Fibroblast of villous mesenchyme (primary cell): ENCODE measurements at regions not wholly inside any gene's neighbourhood (a gene's known extent, or its start where the extent isn't known, plus 50 kb on each side); places are given as distances from the start of the nearest gene placed in this dataset.

Experiments used
- DNase-seq: peaks from one replicate; pipeline ENCODE4 v3.0.0-alpha.2; 2010; ENCODE audit warnings: low read depth
- H3K4me3 ChIP-seq: 2 replicates; pipeline ENCODE4 v1.5.1; 2011; ENCODE audit warnings: low read depth, mild to moderate bottlenecking, low read length
- TF ChIP-seq, protein P1 (sequence below): IDR thresholded peaks from 2 replicates; pipeline ENCODE4 v1.5.1; 2012; ENCODE audit warnings: low read depth, mild to moderate bottlenecking, low read length; ENCODE audit not compliant: insufficient read depth

DNA sequence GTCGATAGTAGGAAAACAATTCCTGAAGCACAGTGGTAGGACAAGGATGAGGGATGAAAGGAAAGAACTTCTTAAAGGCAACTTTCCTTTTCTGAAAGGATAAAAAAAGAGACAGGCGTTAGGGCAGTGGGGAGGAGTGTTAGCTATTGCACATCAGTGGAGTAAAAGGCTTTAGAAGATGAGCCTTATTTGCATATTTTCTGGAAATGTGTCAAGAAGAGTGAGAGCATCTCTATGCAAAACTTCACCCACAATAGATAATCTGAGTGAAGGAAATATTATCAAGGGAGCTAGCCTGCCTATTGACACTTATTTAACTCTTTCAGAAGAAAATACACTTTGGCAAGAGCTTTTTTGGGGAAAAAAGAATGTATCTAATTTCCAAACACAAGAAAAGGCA is 151.6 kb downstream of the MACIR start:
- TF ChIP-seq, protein P1, sequence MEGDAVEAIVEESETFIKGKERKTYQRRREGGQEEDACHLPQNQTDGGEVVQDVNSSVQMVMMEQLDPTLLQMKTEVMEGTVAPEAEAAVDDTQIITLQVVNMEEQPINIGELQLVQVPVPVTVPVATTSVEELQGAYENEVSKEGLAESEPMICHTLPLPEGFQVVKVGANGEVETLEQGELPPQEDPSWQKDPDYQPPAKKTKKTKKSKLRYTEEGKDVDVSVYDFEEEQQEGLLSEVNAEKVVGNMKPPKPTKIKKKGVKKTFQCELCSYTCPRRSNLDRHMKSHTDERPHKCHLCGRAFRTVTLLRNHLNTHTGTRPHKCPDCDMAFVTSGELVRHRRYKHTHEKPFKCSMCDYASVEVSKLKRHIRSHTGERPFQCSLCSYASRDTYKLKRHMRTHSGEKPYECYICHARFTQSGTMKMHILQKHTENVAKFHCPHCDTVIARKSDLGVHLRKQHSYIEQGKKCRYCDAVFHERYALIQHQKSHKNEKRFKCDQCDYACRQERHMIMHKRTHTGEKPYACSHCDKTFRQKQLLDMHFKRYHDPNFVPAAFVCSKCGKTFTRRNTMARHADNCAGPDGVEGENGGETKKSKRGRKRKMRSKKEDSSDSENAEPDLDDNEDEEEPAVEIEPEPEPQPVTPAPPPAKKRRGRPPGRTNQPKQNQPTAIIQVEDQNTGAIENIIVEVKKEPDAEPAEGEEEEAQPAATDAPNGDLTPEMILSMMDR: no peak
- no peak for DNase-seq
- no peak overlapping the region for H3K4me3 ChIP-seq

DNA sequence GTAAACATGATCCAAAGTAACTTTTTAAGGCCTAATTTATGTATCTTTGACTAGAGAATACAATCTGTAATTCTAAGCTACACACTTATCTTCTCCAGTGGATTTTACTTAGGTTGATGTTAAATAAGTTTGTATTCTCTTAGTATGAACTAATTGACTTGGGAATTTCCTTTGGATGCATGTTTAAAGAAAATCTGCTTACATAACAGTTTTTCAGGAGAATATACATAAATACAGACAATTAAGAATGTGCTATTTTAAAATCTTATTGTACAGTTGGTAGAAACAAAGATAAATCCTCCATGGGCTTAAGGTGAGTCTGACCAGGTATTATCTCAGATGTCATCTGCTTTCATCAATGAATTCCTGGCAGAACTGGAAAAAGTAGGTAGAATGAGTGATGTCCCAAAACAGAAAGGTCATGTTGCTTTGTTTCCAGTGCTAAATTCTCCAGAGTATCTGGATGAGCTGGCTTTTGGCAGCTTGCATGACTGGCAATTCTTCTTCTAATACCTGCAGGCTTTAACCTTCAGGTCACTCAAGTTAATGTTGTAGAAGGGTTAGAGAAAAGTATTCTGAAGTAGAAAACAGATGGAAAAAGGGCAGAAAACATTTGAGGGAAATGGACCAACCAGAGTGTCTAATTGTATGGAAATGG is 150.6 kb downstream of the MACIR start:
- H3K4me3 ChIP-seq: no peak overlapping the region
- no peak for DNase-seq
- TF ChIP-seq, protein P1: no peak

DNA sequence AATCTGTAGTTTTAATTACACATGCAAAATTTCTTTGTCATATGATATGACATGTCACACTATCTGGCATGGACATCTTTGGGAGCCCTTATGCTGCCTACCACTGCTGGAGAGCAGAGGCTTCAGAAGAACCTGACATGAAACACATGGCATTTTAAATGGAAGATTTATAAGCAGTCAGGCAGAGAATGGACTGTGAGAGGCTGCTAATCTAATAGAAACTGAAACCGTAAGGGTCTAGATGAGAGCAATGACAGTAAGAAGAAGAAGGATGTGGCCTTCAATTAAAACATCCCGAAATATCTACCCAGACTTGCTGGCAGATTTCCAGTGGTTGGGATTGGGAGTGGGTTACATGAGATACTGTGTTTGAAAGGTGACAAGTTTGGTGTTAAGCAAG is 149.8 kb downstream of the MACIR start:
- no peak for DNase-seq
- no peak overlapping the region for H3K4me3 ChIP-seq
- TF ChIP-seq, protein P1: no peak

DNA sequence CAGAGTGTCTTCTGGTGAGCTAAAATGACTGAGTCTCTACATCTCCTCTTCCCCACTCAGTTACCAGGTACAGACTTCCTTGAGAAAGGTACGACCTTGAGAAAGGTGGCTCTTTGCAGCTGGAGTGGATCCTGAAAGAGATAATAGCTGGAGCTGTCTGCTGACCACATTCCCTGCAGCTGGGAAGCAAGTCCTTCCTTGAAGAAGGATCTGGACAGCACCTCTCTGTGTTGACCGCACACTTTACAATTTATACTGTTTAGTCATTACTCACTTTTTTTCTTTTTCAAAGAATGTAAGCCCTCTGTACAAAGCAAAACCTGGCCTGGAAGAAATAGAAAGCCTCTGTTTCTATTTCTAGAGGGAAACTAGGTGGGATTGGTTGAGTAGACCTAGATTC is 148.8 kb downstream of the MACIR start:
- no peak overlapping the region for H3K4me3 ChIP-seq
- DNase-seq: peak; percentile 42
- TF ChIP-seq, protein P1: no peak

DNA sequence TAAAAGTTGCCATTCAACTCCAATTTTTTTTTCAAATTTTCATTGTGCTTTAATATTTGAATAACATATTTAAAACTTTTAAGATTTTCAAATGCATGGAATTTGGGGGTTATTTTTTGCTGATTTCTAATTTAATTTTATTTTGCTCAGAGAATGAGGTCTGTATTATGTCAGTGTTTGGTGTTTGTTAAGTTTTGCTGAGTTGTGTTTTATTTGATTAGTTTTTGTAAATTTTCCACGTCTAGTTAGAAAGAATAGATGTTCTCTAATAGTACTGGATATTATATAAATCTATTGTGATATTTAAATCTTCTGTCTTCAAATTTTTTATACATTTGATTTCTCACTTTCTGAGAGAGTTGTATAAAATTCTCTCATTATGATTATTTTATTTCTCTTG is 145.9 kb downstream of the MACIR start:
- TF ChIP-seq, protein P1: no peak
- no peak for DNase-seq
- no peak overlapping the region for H3K4me3 ChIP-seq

DNA sequence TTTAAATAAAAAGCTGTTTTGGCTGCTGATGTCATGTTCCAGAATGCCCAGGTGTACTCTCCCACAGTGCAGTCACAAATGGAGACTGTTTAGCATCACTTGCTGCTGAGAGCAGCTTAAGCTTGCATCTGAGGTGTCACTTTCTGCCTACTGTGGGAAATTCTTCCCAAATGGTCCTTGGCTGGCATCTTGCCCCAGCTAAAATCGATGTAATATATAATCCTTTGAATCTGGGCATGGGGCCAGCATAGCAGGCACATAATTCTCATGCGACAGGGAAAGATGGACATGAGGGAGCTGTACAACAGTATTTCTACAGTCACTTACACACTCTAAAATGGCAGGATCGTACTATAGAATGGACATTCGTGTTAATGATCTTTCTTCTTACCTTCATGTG is 144.3 kb downstream of the MACIR start:
- no peak for DNase-seq
- TF ChIP-seq, protein P1: no peak

DNA sequence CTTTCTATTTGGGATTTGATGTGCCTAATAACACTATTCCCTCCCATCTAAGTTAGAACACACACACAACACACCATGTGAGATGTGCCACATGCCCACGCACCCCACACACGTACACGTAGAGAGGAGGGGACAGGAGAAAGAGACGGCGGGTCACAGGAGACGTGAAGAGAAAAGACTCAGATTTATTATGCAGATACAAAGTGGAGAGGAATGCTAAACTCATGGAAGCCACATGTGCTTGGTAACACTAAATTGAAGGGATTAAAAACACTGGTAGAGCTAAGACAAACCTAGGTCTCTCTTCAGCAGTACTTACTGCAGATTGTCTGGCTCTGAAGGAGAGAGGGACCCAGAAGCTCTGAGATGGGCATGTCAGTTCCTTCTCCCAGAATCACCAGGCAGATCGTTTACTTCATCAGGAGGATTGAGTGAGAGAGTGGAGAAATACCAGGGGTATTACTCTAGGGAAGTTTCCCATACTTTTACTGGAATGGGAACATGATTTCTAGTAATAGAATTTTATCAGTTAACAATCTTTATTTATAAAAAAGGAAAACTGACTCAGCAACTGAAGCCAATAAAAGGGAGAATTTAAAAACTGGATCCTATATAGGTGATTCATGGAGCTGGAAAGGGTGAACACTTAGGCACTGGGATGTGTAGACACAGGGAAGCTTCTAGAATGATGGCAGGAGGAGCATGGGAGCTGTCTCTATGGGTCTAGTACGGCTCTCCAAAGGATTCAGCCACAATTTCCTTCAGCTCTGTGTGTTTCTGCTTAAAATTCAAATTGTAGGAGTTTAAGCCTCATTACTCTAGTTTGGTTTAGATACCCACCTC is 139.4 kb downstream of the MACIR start:
- TF ChIP-seq, protein P1: no peak
- DNase-seq: peak; percentile 69
- no peak overlapping the region for H3K4me3 ChIP-seq

More for the DNA sequence above, 144.3 kb downstream of the MACIR start:
- H3K4me3 ChIP-seq: no peak overlapping the region
